HepG2 (cell line): ENCODE measurements at regions not wholly inside any gene's neighbourhood (a gene's known extent, or its start where the extent isn't known, plus 50 kb on each side); places are given as distances from the start of the nearest gene placed in this dataset.

ENCODE experiments used
- ATAC-seq: fragments of 200-7000 bp; cut with Tn5 transposase; 3 replicates; pipeline ENCODE4 v1.9.1; 2020; ENCODE audit warnings: mild to moderate bottlenecking, moderate library complexity
- BruUV-seq: library from RNA; stranded (reverse); fragments of 400-500 nt; replicated peaks from 2 replicates; lab custom pipeline; 2021; lab: Mats Ljungman, UMichigan
- CTCF ChIA-PET: fragments of 300-600 bp; formaldehyde crosslinking; extraction: SDS; loops from one replicate; lab custom pipeline; 2021; ENCODE audit warnings: low total read pairs, inconsistent platforms, low intra/inter-chr PET ratio; lab: Yijun Ruan, JAX
- POLR2A ChIA-PET: fragments of 350-600 bp; sonication (Branson Sonifier 250); formaldehyde crosslinking; loops from one replicate; lab custom pipeline; 2020; ENCODE audit warnings: antibody characterized with exemption, inconsistent platforms; lab: Yijun Ruan, JAX
- DNase-seq: peaks from one replicate; pipeline ENCODE4 v3.0.0-alpha.2; 2015; ENCODE audit warnings: low spot score
- FAIRE-seq: peaks from 3 replicates; lab custom pipeline; 2011; peaks lifted over from hg19 to GRCh38; lab: Jason Lieb, UNC
- H2AFZ ChIP-seq: one replicate; pipeline ENCODE4 v1.6.1; 2011; ENCODE audit warnings: low read length, inconsistent platforms
- H3K27ac ChIP-seq: fragments of 300-600 bp; 3 replicates; pipeline ENCODE4 v1.8.0; 2011; ENCODE audit warnings: mixed run types, mild to moderate bottlenecking, mixed read lengths, low read length, inconsistent platforms; ENCODE audit not compliant: insufficient read depth; ENCODE audit errors: extremely low read length
- H3K27me3 ChIP-seq, 2 experiments: fragments of 200-600 bp in 1 of 2; 2 replicates in 1 of 2; 3 replicates in 1 of 2; pipeline versions ENCODE4 v1.6.0 to v1.8.0; 2011; ENCODE audit warnings: low read length in 2 of 2, mild to moderate bottlenecking in 2 of 2, moderate library complexity in 2 of 2, inconsistent platforms in 1 of 2; ENCODE audit not compliant: insufficient read depth in 2 of 2, control insufficient read depth in 1 of 2
- H3K36me3 ChIP-seq, 2 experiments: fragments of 200-600 bp in 1 of 2; replicated peaks in 1 of 2; 2 replicates in 1 of 2; 3 replicates in 1 of 2; pipeline versions ENCODE4 v1.5.1 to v1.8.0; 2011; ENCODE audit warnings: low read length in 2 of 2, inconsistent platforms in 1 of 2; ENCODE audit not compliant: insufficient read depth in 2 of 2, control insufficient read depth in 1 of 2
- H3K4me1 ChIP-seq: 2 replicates; pipeline ENCODE4 v1.5.1; 2012; ENCODE audit warnings: low read length, inconsistent platforms; ENCODE audit not compliant: insufficient read depth
- H3K4me2 ChIP-seq: 2 replicates; pipeline ENCODE4 v1.6.0; 2011; ENCODE audit warnings: low read depth, low read length, inconsistent platforms
- H3K4me3 ChIP-seq, 3 experiments: fragments of 200-600 bp in 1 of 3; sonication (generic), shearing (Covaris generic) in 1 of 3; replicated peaks in 1 of 3; 2 replicates each; pipeline ENCODE4 v1.5.1; 2011 to 2016; ENCODE audit warnings: low read length in 3 of 3, inconsistent platforms in 2 of 3, low read depth in 2 of 3, mild to moderate bottlenecking in 2 of 3, control low read depth in 1 of 3, mixed read lengths in 1 of 3; ENCODE audit not compliant: insufficient read depth in 1 of 3
- H3K79me2 ChIP-seq: one replicate; pipeline ENCODE4 v1.6.1; 2011; ENCODE audit warnings: low read length, inconsistent platforms; ENCODE audit not compliant: insufficient read depth
- H3K9ac ChIP-seq: 2 replicates; pipeline ENCODE4 v1.6.0; 2011; ENCODE audit warnings: mild to moderate bottlenecking, low read depth, low read length, inconsistent platforms; ENCODE audit not compliant: insufficient read depth
- H3K9me3 ChIP-seq: 2 replicates; pipeline ENCODE4 v1.5.1; 2012; ENCODE audit warnings: mild to moderate bottlenecking, low read length
- H4K20me1 ChIP-seq: 2 replicates; pipeline ENCODE4 v1.6.0; 2011; ENCODE audit warnings: inconsistent platforms, mild to moderate bottlenecking, low read length, moderate library complexity; ENCODE audit not compliant: insufficient read depth
- CC2D1A ChIP-seq: sonication (generic); formaldehyde crosslinking; IDR thresholded peaks from 2 replicates; pipeline ENCODE4 v1.8.1; 2023; ENCODE audit warnings: mild to moderate bottlenecking, missing genetic modification reagents
- PAX8 ChIP-seq: sonication (generic); formaldehyde crosslinking; IDR thresholded peaks from 2 replicates; pipeline ENCODE4 v1.8.0; 2022; ENCODE audit warnings: mild to moderate bottlenecking, missing genetic modification reagents, borderline replicate concordance
- TIGD3 ChIP-seq: sonication (generic); formaldehyde crosslinking; IDR thresholded peaks from 2 replicates; pipeline ENCODE4 v1.5.1; 2020; ENCODE audit warnings: mild to moderate bottlenecking, missing genetic modification reagents, borderline replicate concordance
- XBP1 ChIP-seq: sonication (generic); formaldehyde crosslinking; IDR thresholded peaks from 2 replicates; pipeline ENCODE4 v1.5.0; 2020; ENCODE audit warnings: missing genetic modification reagents
- ZBTB33 ChIP-seq: sonication (generic); formaldehyde crosslinking; IDR thresholded peaks from 2 replicates; pipeline ENCODE4 v1.4.0; 2020; ENCODE audit warnings: missing genetic modification reagents
- ZNF484 ChIP-seq: sonication (generic); formaldehyde crosslinking; IDR thresholded peaks from 2 replicates; pipeline ENCODE4 v1.5.1; 2020; ENCODE audit warnings: mild to moderate bottlenecking, low read depth, missing genetic modification reagents, borderline replicate concordance
- ZNF503 ChIP-seq: sonication (generic); formaldehyde crosslinking; IDR thresholded peaks from 2 replicates; pipeline ENCODE4 v1.4.0; 2020; ENCODE audit warnings: missing genetic modification reagents
- ZNF550 ChIP-seq: sonication (generic); formaldehyde crosslinking; IDR thresholded peaks from 2 replicates; pipeline ENCODE4 v1.4.0; 2020; ENCODE audit warnings: mild to moderate bottlenecking, missing genetic modification reagents, borderline replicate concordance
- ZNF75D ChIP-seq: sonication (generic); formaldehyde crosslinking; IDR thresholded peaks from 2 replicates; pipeline ENCODE4 v1.8.1; 2023; ENCODE audit warnings: missing genetic modification reagents, mild to moderate bottlenecking, borderline replicate concordance
- ZSCAN30 ChIP-seq: sonication (generic); formaldehyde crosslinking; IDR thresholded peaks from 2 replicates; pipeline ENCODE4 v1.5.0; 2020; ENCODE audit warnings: mild to moderate bottlenecking, missing genetic modification reagents
- ZXDC ChIP-seq: sonication (generic); formaldehyde crosslinking; IDR thresholded peaks from 2 replicates; pipeline ENCODE4 v1.5.0; 2020; ENCODE audit warnings: mild to moderate bottlenecking, missing genetic modification reagents
- whole genome bisulfite sequencing: methylation state at CpG from one replicate; pipeline ENCODE4 v1.1.6; 2017; ENCODE audit warnings: low lambda C conversion rate; 5-methylcytosine and 5-hydroxymethylcytosine counted together
- in situ Hi-C: cut with HindIII; loops from 2 replicates; pipeline ENCODE4 v1.10.0; 2017; ENCODE audit warnings: low pct_unique_long_range_greater_than_20kb; ENCODE audit not compliant: extremely low pct_ligation_motif_present
- intact Hi-C: fragments of 100-400 bp; cut with micrococcal nuclease; formaldehyde crosslinking; loops from one replicate; pipeline ENCODE4 v1.10.0; 2022; ENCODE audit not compliant: unreplicated experiment

- H2AFZ ChIP-seq: no peak overlapping the region
- H3K4me2 ChIP-seq: no peak overlapping the region
- H3K27ac ChIP-seq: no peak overlapping the region
- no peak overlapping the region for H3K9ac ChIP-seq
- in situ Hi-C loops: no loop called here
- H3K79me2 ChIP-seq: no peaks in the 10 kb centered on the region
- intact Hi-C loops: no loop called here
- CTCF ChIA-PET: no interaction called here
- no peaks in the 10 kb centered on the region for H4K20me1 ChIP-seq
- no peaks in the 10 kb centered on the region for H3K27me3 ChIP-seq
- ATAC-seq: no peak
- H3K36me3 ChIP-seq: no peaks in the 10 kb centered on the region
- DNase-seq: no peak
- no peak for TF ChIP-seq XBP1 (CRISPR knock-in tag)
- TF ChIP-seq ZSCAN30 (CRISPR knock-in tag): no peak
- TF ChIP-seq PAX8 (CRISPR knock-in tag): no peak
- no peak for TF ChIP-seq ZXDC (CRISPR knock-in tag)
- TF ChIP-seq TIGD3: no peak
- TF ChIP-seq ZNF75D (CRISPR knock-in tag): no peak
- no peak for TF ChIP-seq CC2D1A
- no peak for TF ChIP-seq ZNF503
- TF ChIP-seq ZNF484 (CRISPR knock-in tag): no peak
- no peak for TF ChIP-seq ZBTB33 (CRISPR knock-in tag)
- no peak for TF ChIP-seq ZNF550 (CRISPR knock-in tag)
- TF ChIP-seq, all 625 proteins: peak for 0
- Histone ChIP-seq H3K4me3 (no peak overlapping the region), H3K4me1 (peaks cover 8% of the 10 kb centered on the region; the same call in 1 of the 2 replicates), H3K9me3 (no peaks in the 10 kb centered on the region; the same call in 1 of the 2 replicates)
- FAIRE-seq: no peak
- BruUV-seq: no TSS peak
- POLR2A ChIA-PET: no interaction called here
- 14% methylated on average over 3 of the region's 3 CpGs for WGBS
These were observed 576.7 kb upstream of the CITED2 start for GRCh38 chr6:139951172-139951571.
